ENCODE measurements at regions not wholly inside any gene's neighbourhood (a gene's known extent, or its start where the extent isn't known, plus 50 kb on each side); places are given as distances from the start of the nearest gene placed in this dataset.
A peak's percentile ranks its signal among the peaks of the same experiment; 100 is the strongest.

DNA sequence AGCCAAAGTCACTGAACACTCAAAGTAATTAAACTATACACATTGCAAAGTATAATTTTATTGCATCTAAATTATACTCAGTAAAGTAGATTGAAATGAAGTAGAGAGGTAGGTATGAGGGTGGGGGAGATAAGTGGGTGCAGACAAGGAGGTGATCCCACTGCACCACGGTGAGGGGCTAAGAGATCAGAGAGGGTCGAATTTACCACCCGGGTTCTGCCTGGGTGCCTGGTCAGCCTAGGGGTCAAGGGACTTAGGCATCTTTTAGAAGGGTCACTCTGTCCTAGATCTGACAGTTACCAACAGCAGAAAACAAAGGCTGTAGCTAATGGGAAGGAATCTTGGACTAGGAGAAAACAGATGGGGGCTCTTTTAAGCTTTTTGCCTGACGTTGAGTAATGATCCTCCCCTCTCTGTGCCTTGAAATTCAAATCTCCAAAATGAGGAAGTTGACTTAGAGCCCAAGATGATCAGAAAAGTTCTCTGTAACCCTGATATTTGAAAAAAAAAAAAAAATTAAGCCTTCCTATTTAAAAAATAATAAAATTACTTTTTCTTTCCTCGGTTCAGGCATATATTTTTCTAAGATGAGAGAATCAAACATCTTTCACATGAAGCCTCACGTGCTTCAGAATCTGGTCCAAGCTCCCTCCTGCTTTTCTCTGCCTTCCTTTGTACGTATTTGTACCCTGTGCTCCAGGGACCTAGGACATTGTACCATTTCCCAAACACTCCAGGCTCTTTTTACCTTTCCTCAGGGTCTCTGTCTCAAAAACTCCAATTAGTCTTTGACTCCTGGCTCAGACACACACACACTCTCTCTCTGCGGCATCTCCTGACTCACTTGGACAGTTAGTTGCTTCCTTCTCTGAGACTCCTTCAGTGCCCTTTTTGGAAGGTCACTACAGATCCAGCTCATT, 353.9 kb downstream of the CYRIA start:
- H3K27ac ChIP-seq: no peak overlapping the region
- TF ChIP-seq, protein P1, sequence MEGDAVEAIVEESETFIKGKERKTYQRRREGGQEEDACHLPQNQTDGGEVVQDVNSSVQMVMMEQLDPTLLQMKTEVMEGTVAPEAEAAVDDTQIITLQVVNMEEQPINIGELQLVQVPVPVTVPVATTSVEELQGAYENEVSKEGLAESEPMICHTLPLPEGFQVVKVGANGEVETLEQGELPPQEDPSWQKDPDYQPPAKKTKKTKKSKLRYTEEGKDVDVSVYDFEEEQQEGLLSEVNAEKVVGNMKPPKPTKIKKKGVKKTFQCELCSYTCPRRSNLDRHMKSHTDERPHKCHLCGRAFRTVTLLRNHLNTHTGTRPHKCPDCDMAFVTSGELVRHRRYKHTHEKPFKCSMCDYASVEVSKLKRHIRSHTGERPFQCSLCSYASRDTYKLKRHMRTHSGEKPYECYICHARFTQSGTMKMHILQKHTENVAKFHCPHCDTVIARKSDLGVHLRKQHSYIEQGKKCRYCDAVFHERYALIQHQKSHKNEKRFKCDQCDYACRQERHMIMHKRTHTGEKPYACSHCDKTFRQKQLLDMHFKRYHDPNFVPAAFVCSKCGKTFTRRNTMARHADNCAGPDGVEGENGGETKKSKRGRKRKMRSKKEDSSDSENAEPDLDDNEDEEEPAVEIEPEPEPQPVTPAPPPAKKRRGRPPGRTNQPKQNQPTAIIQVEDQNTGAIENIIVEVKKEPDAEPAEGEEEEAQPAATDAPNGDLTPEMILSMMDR (IDR thresholded peaks at IDR 0.05): no peak
- no peak for TF ChIP-seq POLR2AphosphoS5 (IDR thresholded peaks at IDR 0.05)
- TF ChIP-seq EP300 (IDR thresholded peaks at IDR 0.05): no peak
- no peak for TF ChIP-seq POLR2A (IDR thresholded peaks at IDR 0.05)
- no peak for DNase-seq (ENCODE audit: low spot score in 2 of 2)
- no peaks in the 10 kb centered on the region for H3K36me3 ChIP-seq
- no peak overlapping the region for H3K4me3 ChIP-seq
- H3K9me3 ChIP-seq: no peaks in the 10 kb centered on the region
- no peaks in the 10 kb centered on the region for H3K4me1 ChIP-seq
- no peaks in the 10 kb centered on the region for H3K27me3 ChIP-seq
- 64% methylated on average over 8 of the region's 8 CpGs for WGBS

DNA sequence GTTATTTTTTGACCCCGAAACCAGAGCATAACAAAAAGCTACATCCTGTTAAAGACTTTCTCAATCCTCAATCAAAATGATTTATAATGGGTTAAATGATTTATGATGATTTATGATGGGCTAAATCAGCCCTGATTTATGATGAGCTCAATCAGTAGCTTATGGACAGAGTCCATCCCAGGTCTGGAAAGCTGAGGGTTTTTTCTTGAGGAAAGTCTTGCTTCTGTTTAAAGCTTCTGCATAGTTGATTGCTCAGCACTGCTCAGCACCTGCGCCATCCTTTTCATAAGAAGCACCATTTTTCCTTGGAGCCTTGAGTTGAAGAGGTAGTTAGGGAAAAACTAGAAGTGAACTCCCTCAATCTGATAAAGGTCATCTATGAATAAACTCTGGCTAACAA, 356.8 kb downstream of the CYRIA start:
- Histone ChIP-seq H3K4me1 (no peaks in the 10 kb centered on the region), H3K4me3 (no peak overlapping the region), H3K9me3 (no peaks in the 10 kb centered on the region), H3K27ac (no peak overlapping the region), H3K27me3 (peaks cover under 1% of the 10 kb centered on the region), H3K36me3 (no peaks in the 10 kb centered on the region)
- DNase-seq (ENCODE audit: low spot score in 2 of 2): no peak
- TF ChIP-seq POLR2AphosphoS5 (IDR thresholded peaks at IDR 0.05) (no peak), POLR2A (IDR thresholded peaks at IDR 0.05) (no peak), EP300 (IDR thresholded peaks at IDR 0.05) (no peak)
- 88% methylated on average over 2 of the region's 2 CpGs for WGBS

DNA sequence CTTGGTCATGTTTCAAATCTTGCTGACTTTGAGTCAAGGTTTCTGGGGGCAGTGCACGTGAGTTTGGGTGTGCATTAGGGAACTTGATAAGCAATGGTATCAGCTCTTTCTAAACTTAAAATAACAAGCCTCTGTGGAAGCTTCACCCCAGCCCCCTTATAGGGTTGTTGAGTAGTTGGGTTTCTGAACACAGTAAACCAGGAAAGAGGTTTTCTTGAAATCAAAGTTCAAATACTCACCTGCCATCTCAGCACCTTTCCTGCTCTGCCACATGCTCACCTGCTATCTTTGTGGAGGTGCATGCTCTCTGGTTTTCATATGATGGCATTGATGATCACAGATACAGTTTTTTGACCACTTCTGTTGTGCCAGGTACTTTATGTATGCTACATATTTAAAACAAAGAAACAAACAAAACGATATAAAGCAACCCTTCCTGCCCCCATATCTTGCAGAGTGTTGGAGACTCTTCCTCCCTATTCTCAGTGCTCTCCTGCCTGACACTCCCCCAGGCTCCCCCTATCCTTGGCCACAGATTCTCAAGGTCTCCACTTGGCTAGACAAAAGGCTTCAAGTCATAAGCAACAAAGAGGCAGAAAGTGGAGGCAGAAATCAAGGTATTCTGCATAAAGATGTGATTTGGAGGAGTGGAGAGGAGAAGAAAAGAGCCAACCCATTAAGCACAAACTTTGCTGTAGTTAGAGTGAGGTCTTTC, 360.6 kb downstream of the CYRIA start:
- 45% methylated on average over 2 of the region's 2 CpGs for WGBS
- Histone ChIP-seq H3K9me3 (no peaks in the 10 kb centered on the region), H3K27ac (no peak overlapping the region), H3K27me3 (peaks cover 3% of the 10 kb centered on the region), H3K4me1 (no peaks in the 10 kb centered on the region), H3K36me3 (no peaks in the 10 kb centered on the region), H3K4me3 (no peak overlapping the region)
- no peak for DNase-seq (ENCODE audit: low spot score in 2 of 2)
- TF ChIP-seq POLR2A (IDR thresholded peaks at IDR 0.05): no peak
- TF ChIP-seq, protein P1 (IDR thresholded peaks at IDR 0.05): no peak
- TF ChIP-seq EP300 (IDR thresholded peaks at IDR 0.05): no peak
- TF ChIP-seq POLR2AphosphoS5 (IDR thresholded peaks at IDR 0.05): no peak

DNA sequence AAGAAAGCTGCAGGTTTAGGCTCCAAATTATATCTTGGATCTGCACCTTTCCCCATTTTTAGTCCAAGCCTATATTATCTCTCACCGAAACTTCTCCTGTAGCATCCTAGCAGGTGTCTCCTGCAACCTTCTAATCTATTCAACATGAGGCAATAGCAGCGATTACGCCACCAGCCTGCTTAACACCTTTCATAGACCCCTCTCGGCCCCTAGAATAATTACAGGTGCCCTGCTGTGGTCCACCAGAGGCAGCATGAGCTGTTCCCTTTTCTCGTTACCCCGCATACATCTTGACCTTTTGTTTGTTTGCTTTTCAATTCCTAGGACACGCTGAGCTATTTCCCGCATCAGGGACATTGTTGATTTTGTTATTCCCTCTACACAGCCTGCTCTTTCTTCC, 361.9 kb downstream of the CYRIA start:
- no peak overlapping the region for H3K27ac ChIP-seq
- H3K4me1 ChIP-seq: no peaks in the 10 kb centered on the region
- no peaks in the 10 kb centered on the region for H3K9me3 ChIP-seq
- no peak for TF ChIP-seq POLR2A (IDR thresholded peaks at IDR 0.05)
- no peak for TF ChIP-seq EP300 (IDR thresholded peaks at IDR 0.05)
- no peak for TF ChIP-seq POLR2AphosphoS5 (IDR thresholded peaks at IDR 0.05)
- TF ChIP-seq, protein P1 (IDR thresholded peaks at IDR 0.05): no peak
- 86% methylated on average over 8 of the region's 8 CpGs for WGBS
- DNase-seq (ENCODE audit: low spot score in 2 of 2): no peak
- peaks cover 3% of the 10 kb centered on the region for H3K27me3 ChIP-seq
- H3K4me3 ChIP-seq: no peak overlapping the region
- H3K36me3 ChIP-seq: no peaks in the 10 kb centered on the region

DNA sequence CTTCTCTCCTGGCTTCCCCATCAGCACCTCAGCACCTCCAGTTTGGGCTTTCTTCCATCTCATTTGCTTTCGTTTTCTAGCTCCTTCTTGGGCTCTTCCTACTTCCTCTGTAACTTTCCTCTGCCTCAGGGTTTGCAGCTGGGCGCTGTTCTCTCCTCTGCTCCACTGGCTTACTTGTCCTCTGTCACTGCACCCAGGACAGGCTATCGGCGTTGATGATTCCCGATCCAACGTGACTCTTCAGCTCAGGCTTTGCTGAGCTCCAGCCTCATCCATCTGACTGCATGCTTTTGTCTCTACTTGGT, 362.4 kb downstream of the CYRIA start:
- H3K36me3 ChIP-seq: no peaks in the 10 kb centered on the region
- 29% methylated on average over 6 of the region's 6 CpGs for WGBS
- H3K4me3 ChIP-seq: peak overlapping the region; percentile 23
- peaks cover 3% of the 10 kb centered on the region for H3K27me3 ChIP-seq
- TF ChIP-seq POLR2A (IDR thresholded peaks at IDR 0.05) (no peak), EP300 (IDR thresholded peaks at IDR 0.05) (no peak), POLR2AphosphoS5 (IDR thresholded peaks at IDR 0.05) (no peak)
- TF ChIP-seq, protein P1 (IDR thresholded peaks at IDR 0.05): no peak
- H3K4me1 ChIP-seq: no peaks in the 10 kb centered on the region
- no peaks in the 10 kb centered on the region for H3K9me3 ChIP-seq
- no peak overlapping the region for H3K27ac ChIP-seq
- DNase-seq (ENCODE audit: low spot score in 2 of 2): no peak
